ENCODE measurements at regions not wholly inside any gene's neighbourhood (a gene's known extent, or its start where the extent isn't known, plus 50 kb on each side); places are given as distances from the start of the nearest gene placed in this dataset.

GRCh38 chr3:45311327-45311726 is 77.0 kb upstream of the LARS2 start:
- TF ChIP-seq, protein P1, sequence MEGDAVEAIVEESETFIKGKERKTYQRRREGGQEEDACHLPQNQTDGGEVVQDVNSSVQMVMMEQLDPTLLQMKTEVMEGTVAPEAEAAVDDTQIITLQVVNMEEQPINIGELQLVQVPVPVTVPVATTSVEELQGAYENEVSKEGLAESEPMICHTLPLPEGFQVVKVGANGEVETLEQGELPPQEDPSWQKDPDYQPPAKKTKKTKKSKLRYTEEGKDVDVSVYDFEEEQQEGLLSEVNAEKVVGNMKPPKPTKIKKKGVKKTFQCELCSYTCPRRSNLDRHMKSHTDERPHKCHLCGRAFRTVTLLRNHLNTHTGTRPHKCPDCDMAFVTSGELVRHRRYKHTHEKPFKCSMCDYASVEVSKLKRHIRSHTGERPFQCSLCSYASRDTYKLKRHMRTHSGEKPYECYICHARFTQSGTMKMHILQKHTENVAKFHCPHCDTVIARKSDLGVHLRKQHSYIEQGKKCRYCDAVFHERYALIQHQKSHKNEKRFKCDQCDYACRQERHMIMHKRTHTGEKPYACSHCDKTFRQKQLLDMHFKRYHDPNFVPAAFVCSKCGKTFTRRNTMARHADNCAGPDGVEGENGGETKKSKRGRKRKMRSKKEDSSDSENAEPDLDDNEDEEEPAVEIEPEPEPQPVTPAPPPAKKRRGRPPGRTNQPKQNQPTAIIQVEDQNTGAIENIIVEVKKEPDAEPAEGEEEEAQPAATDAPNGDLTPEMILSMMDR (IDR thresholded peaks at IDR 0.05; ENCODE audit: extremely low read depth in 1 of 2, insufficient read depth in 1 of 2, low read depth in 1 of 2, low read length in 2 of 2) = no peak
- no peak for TF ChIP-seq POLR2AphosphoS5 (IDR thresholded peaks at IDR 0.05; ENCODE audit: insufficient read depth, low read depth, low read length)
- no peak for TF ChIP-seq FOS (IDR thresholded peaks at IDR 0.05; ENCODE audit: borderline replicate concordance, insufficient read depth, low read length)
- no peak for TF ChIP-seq GATA2 (IDR thresholded peaks at IDR 0.05; ENCODE audit: insufficient read depth, insufficient read length, low read depth, low read length)
- no peak for TF ChIP-seq POLR2A (IDR thresholded peaks at IDR 0.05; ENCODE audit: low read depth, low read length)
